ENCODE measurements at regions not wholly inside any gene's neighbourhood (a gene's known extent, or its start where the extent isn't known, plus 50 kb on each side); places are given as distances from the start of the nearest gene placed in this dataset.

GRCh38 chr3:64457811-64458210, 230.0 kb downstream of the ADAMTS9 start:
- Histone ChIP-seq H3K27ac (no peak overlapping the region), H3K27me3 (no peaks in the 10 kb centered on the region), H3K9me3 (no peaks in the 10 kb centered on the region), H3K36me3 (no peaks in the 10 kb centered on the region), H3K4me3 (no peak overlapping the region), H3K4me1 (no peaks in the 10 kb centered on the region)
- WGBS: 62% methylated on average over 5 of the region's 5 CpGs
- no peak for DNase-seq (ENCODE audit: low spot score in 2 of 2)
- TF ChIP-seq CTCF (IDR thresholded peaks at IDR 0.05) (no peak), POLR2A (IDR thresholded peaks at IDR 0.05) (no peak), EP300 (IDR thresholded peaks at IDR 0.05) (no peak), POLR2AphosphoS5 (IDR thresholded peaks at IDR 0.05) (no peak)

- H3K36me3 ChIP-seq: no peaks in the 10 kb centered on the region
- H3K27ac ChIP-seq: no peak overlapping the region
- no peaks in the 10 kb centered on the region for H3K9me3 ChIP-seq
- H3K27me3 ChIP-seq: no peaks in the 10 kb centered on the region
- TF ChIP-seq CTCF (IDR thresholded peaks at IDR 0.05): no peak
- no peak for TF ChIP-seq POLR2A (IDR thresholded peaks at IDR 0.05)
- TF ChIP-seq POLR2AphosphoS5 (IDR thresholded peaks at IDR 0.05): no peak
- TF ChIP-seq EP300 (IDR thresholded peaks at IDR 0.05): no peak
- no peak for DNase-seq (ENCODE audit: low spot score in 2 of 2)
- no peaks in the 10 kb centered on the region for H3K4me1 ChIP-seq
- 38% methylated on average over 2 of the region's 2 CpGs for WGBS
- H3K4me3 ChIP-seq: no peak overlapping the region
These were observed 231.1 kb downstream of the ADAMTS9 start for GRCh38 chr3:64456674-64457073.

- Histone ChIP-seq H3K4me3 (no peak overlapping the region), H3K27ac (no peak overlapping the region), H3K27me3 (no peaks in the 10 kb centered on the region), H3K36me3 (no peaks in the 10 kb centered on the region), H3K4me1 (no peaks in the 10 kb centered on the region), H3K9me3 (no peaks in the 10 kb centered on the region)
- TF ChIP-seq EP300 (IDR thresholded peaks at IDR 0.05): no peak
- no peak for DNase-seq (ENCODE audit: low spot score in 2 of 2)
These were observed 230.1 kb upstream of the PRICKLE2 start for GRCh38 chr3:64455351-64455750.

GRCh38 chr3:64454768-64455167, 229.5 kb upstream of the PRICKLE2 start:
- H3K4me1 ChIP-seq: no peaks in the 10 kb centered on the region
- H3K4me3 ChIP-seq: no peak overlapping the region
- DNase-seq (ENCODE audit: low spot score in 2 of 2): no peak
- no peaks in the 10 kb centered on the region for H3K9me3 ChIP-seq
- 91% methylated on average over 5 of the region's 5 CpGs for WGBS
- TF ChIP-seq CTCF (IDR thresholded peaks at IDR 0.05) (no peak), POLR2AphosphoS5 (IDR thresholded peaks at IDR 0.05) (no peak), EP300 (IDR thresholded peaks at IDR 0.05) (no peak), POLR2A (IDR thresholded peaks at IDR 0.05) (no peak)
- no peaks in the 10 kb centered on the region for H3K27me3 ChIP-seq
- no peaks in the 10 kb centered on the region for H3K36me3 ChIP-seq
- H3K27ac ChIP-seq: no peak overlapping the region

- TF ChIP-seq CTCF (IDR thresholded peaks at IDR 0.05) (no peak), EP300 (IDR thresholded peaks at IDR 0.05) (no peak), POLR2A (IDR thresholded peaks at IDR 0.05) (no peak), POLR2AphosphoS5 (IDR thresholded peaks at IDR 0.05) (no peak)
- H3K27ac ChIP-seq: no peak overlapping the region
- no peaks in the 10 kb centered on the region for H3K4me1 ChIP-seq
- no peak for DNase-seq (ENCODE audit: low spot score in 2 of 2)
- H3K9me3 ChIP-seq: no peaks in the 10 kb centered on the region
- H3K36me3 ChIP-seq: no peaks in the 10 kb centered on the region
- H3K4me3 ChIP-seq: no peak overlapping the region
- WGBS: 71% methylated on average over 3 of the region's 3 CpGs
- H3K27me3 ChIP-seq: no peaks in the 10 kb centered on the region
These were observed 228.9 kb upstream of the PRICKLE2 start for GRCh38 chr3:64454179-64454578.

- no peak overlapping the region for H3K27ac ChIP-seq
These were observed 226.2 kb upstream of the PRICKLE2 start for GRCh38 chr3:64451283-64452012.

More at GRCh38 chr3:64451283-64452012, 226.2 kb upstream of the PRICKLE2 start:
- TF ChIP-seq POLR2AphosphoS5 (IDR thresholded peaks at IDR 0.05) (no peak), EP300 (IDR thresholded peaks at IDR 0.05) (no peak), POLR2A (IDR thresholded peaks at IDR 0.05) (no peak), CTCF (IDR thresholded peaks at IDR 0.05) (no peak)
- 79% methylated on average over 6 of the region's 6 CpGs for WGBS
- no peak for DNase-seq (ENCODE audit: low spot score in 2 of 2)
- Histone ChIP-seq H3K36me3 (no peaks in the 10 kb centered on the region), H3K9me3 (no peaks in the 10 kb centered on the region), H3K4me3 (no peak overlapping the region), H3K4me1 (no peaks in the 10 kb centered on the region), H3K27me3 (no peaks in the 10 kb centered on the region)
